Neuronal stem cell (in vitro differentiated cells): ENCODE measurements at regions not wholly inside any gene's neighbourhood (a gene's known extent, or its start where the extent isn't known, plus 50 kb on each side); places are given as distances from the start of the nearest gene placed in this dataset.
A peak's percentile ranks its signal among the peaks of the same experiment; 100 is the strongest.

ENCODE experiments used
- DNase-seq: peaks from one replicate; pipeline ENCODE4 v3.0.0-alpha.2; 2013; ENCODE audit warnings: low spot score
- H2AFZ ChIP-seq: one replicate; pipeline ENCODE4 v1.6.1; 2013; ENCODE audit warnings: mild to moderate bottlenecking, low read length, inconsistent platforms
- H2AK5ac ChIP-seq: 2 replicates; pipeline ENCODE4 v1.6.1; 2013; ENCODE audit warnings: low read depth, mild to moderate bottlenecking, inconsistent platforms, low read length, moderate library complexity, mixed read lengths
- H2BK120ac ChIP-seq: 2 replicates; pipeline ENCODE4 v1.6.1; 2013; ENCODE audit warnings: low read depth, mild to moderate bottlenecking, inconsistent platforms, low read length, moderate library complexity, mixed read lengths
- H2BK12ac ChIP-seq: one replicate; pipeline ENCODE4 v1.6.1; 2013; ENCODE audit warnings: low read length, inconsistent platforms
- H2BK15ac ChIP-seq: 2 replicates; pipeline ENCODE4 v1.6.1; 2013; ENCODE audit warnings: mild to moderate bottlenecking, low read length, inconsistent platforms, mixed read lengths
- H2BK5ac ChIP-seq: one replicate; pipeline ENCODE4 v1.6.1; 2013; ENCODE audit warnings: inconsistent platforms, mild to moderate bottlenecking, low read length, moderate library complexity
- H3K14ac ChIP-seq: one replicate; pipeline ENCODE4 v1.6.1; 2013; ENCODE audit warnings: low read length, inconsistent platforms
- H3K18ac ChIP-seq: 2 replicates; pipeline ENCODE4 v1.6.1; 2013; ENCODE audit warnings: low read length, inconsistent platforms
- H3K23ac ChIP-seq: 2 replicates; pipeline ENCODE4 v1.6.1; 2013; ENCODE audit warnings: low read depth, mild to moderate bottlenecking, mixed read lengths, low read length, inconsistent platforms; ENCODE audit not compliant: poor library complexity
- H3K27ac ChIP-seq: replicated peaks from 3 replicates; pipeline ENCODE4 v1.5.1; 2013; ENCODE audit warnings: low read length, inconsistent platforms
- H3K27me3 ChIP-seq, 3 experiments: 2 replicates each; pipeline ENCODE4 v1.6.1; 2013; ENCODE audit warnings: low read length in 3 of 3, mild to moderate bottlenecking in 2 of 3, inconsistent platforms in 1 of 3, low read depth in 1 of 3, mixed read lengths in 1 of 3, moderate library complexity in 1 of 3; ENCODE audit not compliant: control insufficient read depth in 3 of 3, insufficient read depth in 3 of 3
- H3K36me3 ChIP-seq, 2 donors: replicated peaks in 1 of 2; 2 replicates each; pipeline ENCODE4 v1.6.1; 2013; ENCODE audit warnings: low read length in 2 of 2; ENCODE audit not compliant: control insufficient read depth in 2 of 2, insufficient read depth in 2 of 2
- H3K4ac ChIP-seq: 2 replicates; pipeline ENCODE4 v1.6.1; 2013; ENCODE audit warnings: inconsistent platforms, mild to moderate bottlenecking, low read length, moderate library complexity
- H3K4me1 ChIP-seq, 2 donors: 1 replicate in 1 of 2; 2 replicates in 1 of 2; pipeline ENCODE4 v1.6.1; 2013; ENCODE audit warnings: low read length in 2 of 2, low read depth in 1 of 2; ENCODE audit not compliant: control insufficient read depth in 2 of 2, insufficient read depth in 1 of 2
- H3K4me2 ChIP-seq: one replicate; pipeline ENCODE4 v1.6.1; 2013; ENCODE audit warnings: mild to moderate bottlenecking, low read length, inconsistent platforms; ENCODE audit not compliant: insufficient read depth, poor library complexity, severe bottlenecking
- H3K4me3 ChIP-seq, 2 donors: 2 replicates each; pipeline ENCODE4 v1.5.1; 2013; ENCODE audit warnings: low read length in 2 of 2, mild to moderate bottlenecking in 2 of 2, inconsistent platforms in 1 of 2, moderate library complexity in 1 of 2
- H3K79me1 ChIP-seq: one replicate; pipeline ENCODE4 v1.6.1; 2013; ENCODE audit warnings: low read depth, mild to moderate bottlenecking, inconsistent platforms, low read length, moderate library complexity
- H3K9ac ChIP-seq: one replicate; pipeline ENCODE4 v1.6.1; 2013; ENCODE audit warnings: mild to moderate bottlenecking, low read depth, low read length, inconsistent platforms; ENCODE audit not compliant: poor library complexity
- H3K9me3 ChIP-seq, 2 donors: replicated peaks in 1 of 2; 2 replicates each; pipeline versions ENCODE3 to v1.6.1; 2013; ENCODE audit warnings: low read length in 2 of 2, mild to moderate bottlenecking in 2 of 2, inconsistent platforms in 1 of 2, low read depth in 1 of 2, mixed read lengths in 1 of 2, moderate library complexity in 1 of 2; ENCODE audit not compliant: control insufficient read depth in 2 of 2, insufficient read depth in 1 of 2
- H4K8ac ChIP-seq: one replicate; pipeline ENCODE4 v1.6.1; 2013; ENCODE audit warnings: low read depth, mild to moderate bottlenecking, inconsistent platforms, low read length, moderate library complexity
- H4K91ac ChIP-seq: one replicate; pipeline ENCODE4 v1.6.1; 2013; ENCODE audit warnings: low read length, low read depth, mild to moderate bottlenecking, inconsistent platforms; ENCODE audit not compliant: poor library complexity
- WGBS, 2 donors: extraction: QIAGEN DNeasy Blood & Tissue Kit; methylation state at CpG; one replicate each; pipeline ENCODE4 v1.1.7; 2013; ENCODE audit warnings: missing lambda C conversion rate in 2 of 2, mixed read lengths in 1 of 2; ENCODE audit not compliant: insufficient read length in 2 of 2, insufficient replicate concordance in 1 of 2; ENCODE audit errors: extremely low coverage in 2 of 2; 5-methylcytosine and 5-hydroxymethylcytosine counted together

GRCh38 chr1:222060210-222060916 is 318.5 kb upstream of the DUSP10 start:
- no peak overlapping the region for H4K8ac ChIP-seq
- no peak overlapping the region for H3K4me3 ChIP-seq
- no peaks in the 10 kb centered on the region for H3K27me3 ChIP-seq
- no peak overlapping the region for H3K23ac ChIP-seq
- DNase-seq = no peak
- H3K36me3 ChIP-seq = no peaks in the 10 kb centered on the region
- H3K18ac ChIP-seq = no peak overlapping the region
- H2BK120ac ChIP-seq = no peak overlapping the region
- H2BK5ac ChIP-seq = no peak overlapping the region
- WGBS, 2 donors = no CpG with 5 or more reads among the region's 3 CpGs
- no peak overlapping the region for H4K91ac ChIP-seq
- no peak overlapping the region for H2BK12ac ChIP-seq
- H3K4me2 ChIP-seq = no peak overlapping the region
- H3K9me3 ChIP-seq = no peaks in the 10 kb centered on the region
- no peak overlapping the region for H3K4ac ChIP-seq
- H2AFZ ChIP-seq = no peak overlapping the region
- no peak overlapping the region for H3K14ac ChIP-seq
- H3K79me1 ChIP-seq = no peaks in the 10 kb centered on the region
- H2AK5ac ChIP-seq = no peak overlapping the region
- no peak overlapping the region for H2BK15ac ChIP-seq
- no peak overlapping the region for H3K9ac ChIP-seq
- H3K27ac ChIP-seq = no peak overlapping the region
- H3K4me1 ChIP-seq = no peaks in the 10 kb centered on the region

- Histone ChIP-seq H2AK5ac (no peak overlapping the region), H3K27me3 (no peaks in the 10 kb centered on the region), H3K27ac (no peak overlapping the region), H3K4me3 (no peak overlapping the region), H3K23ac (no peak overlapping the region), H3K9me3 (no peaks in the 10 kb centered on the region), H3K4me2 (no peak overlapping the region), H3K4me1 (no peaks in the 10 kb centered on the region), H4K8ac (no peak overlapping the region), H3K79me1 (no peaks in the 10 kb centered on the region), H3K4ac (no peak overlapping the region), H3K18ac (no peak overlapping the region), H3K36me3 (no peaks in the 10 kb centered on the region), H3K9ac (no peak overlapping the region), H4K91ac (no peak overlapping the region), H2BK12ac (no peak overlapping the region), H2BK5ac (no peak overlapping the region), H2BK120ac (no peak overlapping the region), H2AFZ (no peak overlapping the region), H3K14ac (no peak overlapping the region), H2BK15ac (no peak overlapping the region)
- DNase-seq = no peak
- no CpG with 5 or more reads among the region's 2 CpGs for WGBS, 2 donors
Measured at GRCh38 chr1:222058249-222058648, 316.4 kb upstream of the DUSP10 start.

- no peak overlapping the region for H2BK5ac ChIP-seq
- DNase-seq = no peak
- no peak overlapping the region for H2BK15ac ChIP-seq
- H4K8ac ChIP-seq = no peak overlapping the region
- H3K14ac ChIP-seq = no peak overlapping the region
- no peaks in the 10 kb centered on the region for H3K4me1 ChIP-seq
- peak overlapping the region; percentile 27 for H3K23ac ChIP-seq
- H3K36me3 ChIP-seq = no peaks in the 10 kb centered on the region
- H4K91ac ChIP-seq = no peak overlapping the region
- H3K4me3 ChIP-seq = no peak overlapping the region
- H3K9me3 ChIP-seq = no peaks in the 10 kb centered on the region
- no peak overlapping the region for H2BK12ac ChIP-seq
- no peak overlapping the region for H3K27ac ChIP-seq
- no CpG with 5 or more reads among the region's 3 CpGs for WGBS, 2 donors
- H3K27me3 ChIP-seq = no peaks in the 10 kb centered on the region
- H2AK5ac ChIP-seq = no peak overlapping the region
- no peak overlapping the region for H3K9ac ChIP-seq
- H3K4me2 ChIP-seq = no peak overlapping the region
- no peak overlapping the region for H2AFZ ChIP-seq
- H2BK120ac ChIP-seq = no peak overlapping the region
- H3K18ac ChIP-seq = no peak overlapping the region
- no peak overlapping the region for H3K4ac ChIP-seq
- H3K79me1 ChIP-seq = no peaks in the 10 kb centered on the region
Measured at GRCh38 chr1:222057162-222057561, 315.3 kb upstream of the DUSP10 start.

- H2BK5ac ChIP-seq = no peak overlapping the region
- no peaks in the 10 kb centered on the region for H3K36me3 ChIP-seq
- peak overlapping the region; percentile 40 for H2AK5ac ChIP-seq
- no peak overlapping the region for H2AFZ ChIP-seq
- no peak overlapping the region for H2BK120ac ChIP-seq
- no peak overlapping the region for H3K9ac ChIP-seq
- H3K18ac ChIP-seq = no peak overlapping the region
- peaks cover 1% of the 10 kb centered on the region for H3K79me1 ChIP-seq
- H3K4me3 ChIP-seq = no peak overlapping the region
- no peak overlapping the region for H2BK15ac ChIP-seq
- no peaks in the 10 kb centered on the region for H3K4me1 ChIP-seq
- no peak overlapping the region for H2BK12ac ChIP-seq
- H3K14ac ChIP-seq = no peak overlapping the region
- H3K4ac ChIP-seq = no peak overlapping the region
- no peak overlapping the region for H3K4me2 ChIP-seq
- H3K27me3 ChIP-seq = no peaks in the 10 kb centered on the region
- H3K23ac ChIP-seq = no peak overlapping the region
- WGBS, 2 donors = no CpG with 5 or more reads among the region's 6 CpGs
- no peaks in the 10 kb centered on the region for H3K9me3 ChIP-seq
- no peak for DNase-seq
- no peak overlapping the region for H4K8ac ChIP-seq
- no peak overlapping the region for H3K27ac ChIP-seq
- no peak overlapping the region for H4K91ac ChIP-seq
Measured at GRCh38 chr1:222054416-222054815, 312.5 kb upstream of the DUSP10 start.
